Esophagus mucosa (tissue), 1 donor: ENCODE measurements at regions not wholly inside any gene's neighbourhood (a gene's known extent, or its start where the extent isn't known, plus 50 kb on each side); places are given as distances from the start of the nearest gene placed in this dataset.

Source experiments
- ATAC-seq: fragments of 200-7000 bp; cut with Tn5 transposase; one replicate; pipeline ENCODE4 v1.9.1; 2020
- donor health status: DM: yes; HTN: yes; CAD: no.

DNA sequence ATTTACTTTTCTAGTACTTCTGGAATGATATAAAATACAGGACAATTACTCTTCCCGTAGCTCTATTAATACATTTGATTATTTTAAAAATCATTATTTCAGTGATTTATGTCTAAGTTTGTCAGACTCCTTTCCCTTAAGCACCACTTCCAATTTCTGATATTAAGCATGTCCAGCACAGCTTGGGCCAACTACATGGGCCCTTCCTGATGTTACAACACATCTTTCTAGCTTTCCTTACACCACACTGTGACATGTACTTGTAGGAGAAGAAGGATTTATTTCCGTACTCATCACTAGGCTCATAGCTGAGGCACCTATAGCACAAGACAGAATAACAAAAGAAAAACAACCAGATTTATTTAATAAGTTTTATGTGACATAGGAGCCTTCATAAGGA lies 134.8 kb upstream of the HNRNPA3 start:
- ATAC-seq: no peak

DNA sequence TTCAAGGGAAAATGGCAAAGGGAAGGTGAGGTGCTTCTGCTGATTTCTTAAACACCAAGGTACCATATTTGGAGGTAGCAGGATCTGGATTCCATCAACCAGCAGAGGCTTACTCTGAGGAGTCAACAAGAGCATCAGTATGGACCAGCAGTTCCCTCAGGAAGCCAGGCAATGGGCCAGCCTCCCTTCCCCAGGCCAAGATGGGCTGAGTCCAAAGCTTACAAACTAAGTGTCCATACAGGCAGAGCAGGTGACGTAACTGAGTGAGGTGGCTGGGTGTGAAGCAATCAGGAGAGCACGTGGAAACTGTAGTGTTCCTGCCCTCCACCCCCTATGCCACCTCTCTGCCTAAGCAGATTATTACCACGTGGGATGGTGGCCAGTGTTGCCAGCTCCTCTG lies 134.2 kb upstream of the HNRNPA3 start:
- peak; percentile 72 for ATAC-seq

DNA sequence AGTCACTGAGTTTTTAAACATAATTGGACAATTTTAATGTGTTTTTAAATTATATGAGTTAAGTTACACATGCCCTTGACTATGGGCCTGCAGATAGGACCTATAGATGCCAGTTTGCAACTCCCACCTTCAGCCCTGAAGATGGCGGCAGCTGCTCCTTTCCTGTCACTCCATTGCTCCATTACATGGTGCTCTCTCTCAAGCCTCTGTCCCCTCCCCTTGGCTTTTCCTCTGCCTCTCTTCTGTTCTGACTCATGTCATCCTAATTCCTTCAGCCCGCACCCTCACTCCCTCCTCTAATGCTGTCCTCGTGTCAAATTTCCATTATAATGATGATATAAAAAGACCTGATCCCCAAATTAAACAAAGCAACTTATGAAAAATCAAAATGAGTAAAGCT lies 133.7 kb upstream of the HNRNPA3 start:
- no peak for ATAC-seq

DNA sequence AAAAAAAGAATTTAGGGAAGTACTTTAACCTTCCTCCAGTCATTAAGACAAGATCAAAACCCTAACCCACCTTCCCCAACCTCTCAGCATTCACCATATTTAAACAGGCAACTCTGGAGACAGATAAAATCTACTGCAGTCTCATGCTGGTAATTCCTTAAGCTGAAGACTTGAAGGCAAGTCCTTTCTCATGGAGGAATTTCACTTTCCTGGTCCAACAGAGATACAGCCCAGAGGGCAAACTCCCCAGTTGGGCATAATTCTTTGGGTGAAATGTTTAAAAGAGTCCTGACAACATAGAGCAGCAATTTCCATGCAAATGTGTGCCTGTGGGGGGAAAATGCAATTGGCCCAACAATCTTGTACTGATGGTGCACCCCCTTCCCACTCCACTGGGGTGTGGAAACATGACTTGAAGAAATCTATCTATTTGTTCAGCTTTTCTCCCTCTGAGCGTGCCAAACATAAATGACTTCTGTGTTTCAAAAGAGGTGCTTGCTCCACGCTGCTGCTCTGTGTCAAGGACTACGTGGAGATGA lies 131.8 kb upstream of the HNRNPA3 start:
- no peak for ATAC-seq

DNA sequence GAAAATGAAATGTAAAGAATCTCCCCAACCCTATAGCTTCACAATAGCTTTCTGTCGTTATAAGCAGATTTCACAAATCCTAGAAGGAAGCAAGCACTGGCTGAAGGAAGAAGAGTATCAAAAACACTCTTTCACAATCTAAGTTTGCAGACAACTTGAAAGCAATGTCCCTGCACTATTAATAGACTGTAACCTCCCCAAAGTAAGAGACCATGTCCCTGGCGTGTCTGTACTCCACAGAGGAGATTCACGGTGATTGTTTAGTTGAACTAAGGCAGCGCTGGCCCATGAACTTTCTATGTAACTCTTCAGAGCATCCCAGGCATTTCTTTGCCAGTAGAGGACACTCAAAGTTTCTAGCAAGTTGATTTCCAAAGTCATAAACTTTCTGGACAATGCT lies 128.0 kb upstream of the HNRNPA3 start:
- ATAC-seq: no peak

DNA sequence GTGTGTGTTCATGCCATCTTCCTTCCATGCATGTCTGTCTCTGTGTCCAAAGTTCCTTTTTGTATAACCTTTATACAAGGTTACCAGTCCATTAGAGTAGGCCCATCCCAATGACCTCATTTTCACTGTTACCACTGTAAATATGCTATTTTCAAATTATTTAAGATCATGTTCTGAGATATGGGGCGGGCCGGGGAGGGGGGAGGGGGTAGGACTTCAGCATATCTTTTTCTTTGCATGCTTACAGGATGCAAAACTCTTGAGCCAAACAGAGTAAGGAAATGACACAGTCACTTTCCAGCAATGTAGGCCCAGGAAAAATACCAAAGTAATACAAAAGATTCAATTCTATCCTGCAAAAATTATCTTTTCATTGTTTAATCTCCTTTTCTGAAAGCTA lies 124.1 kb upstream of the HNRNPA3 start:
- ATAC-seq: no peak

DNA sequence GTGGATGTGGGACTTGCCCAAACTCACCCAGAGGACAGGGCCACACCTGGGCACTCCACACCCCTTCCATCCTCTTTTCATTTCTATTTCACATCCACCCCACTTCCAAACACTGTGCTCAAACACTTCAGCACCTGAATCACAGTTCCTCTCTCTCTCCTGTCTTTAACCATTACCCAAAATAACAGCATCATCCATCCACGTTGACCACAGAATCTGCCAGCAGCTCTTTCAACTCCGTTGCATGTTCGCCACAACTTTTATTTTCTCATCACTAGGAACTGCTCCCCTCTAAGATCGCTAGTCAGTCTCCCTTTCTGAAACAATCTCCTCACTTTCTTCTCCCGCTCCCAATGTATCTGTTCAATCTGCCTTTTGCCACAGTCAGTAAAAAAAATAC lies 121.6 kb upstream of the HNRNPA3 start:
- no peak for ATAC-seq

DNA sequence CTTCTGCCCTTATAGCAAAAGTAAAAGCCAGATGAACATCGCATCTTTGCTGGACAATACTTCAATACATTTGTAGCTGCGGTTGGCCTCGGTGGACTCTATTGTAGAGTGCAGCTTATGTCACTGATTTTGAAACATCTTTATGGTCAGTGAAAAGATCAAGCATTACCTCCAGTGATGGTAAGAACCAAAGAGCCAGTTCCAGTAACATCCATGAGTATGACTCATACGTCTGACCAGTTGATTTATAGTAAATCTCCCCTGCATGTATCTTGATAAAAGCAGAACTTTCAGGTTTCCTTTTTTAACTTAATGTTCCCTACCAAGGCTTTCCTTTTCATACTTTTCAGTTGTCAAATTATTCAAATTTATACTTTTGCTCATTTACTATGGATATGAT lies 119.2 kb upstream of the HNRNPA3 start:
- no peak for ATAC-seq

DNA sequence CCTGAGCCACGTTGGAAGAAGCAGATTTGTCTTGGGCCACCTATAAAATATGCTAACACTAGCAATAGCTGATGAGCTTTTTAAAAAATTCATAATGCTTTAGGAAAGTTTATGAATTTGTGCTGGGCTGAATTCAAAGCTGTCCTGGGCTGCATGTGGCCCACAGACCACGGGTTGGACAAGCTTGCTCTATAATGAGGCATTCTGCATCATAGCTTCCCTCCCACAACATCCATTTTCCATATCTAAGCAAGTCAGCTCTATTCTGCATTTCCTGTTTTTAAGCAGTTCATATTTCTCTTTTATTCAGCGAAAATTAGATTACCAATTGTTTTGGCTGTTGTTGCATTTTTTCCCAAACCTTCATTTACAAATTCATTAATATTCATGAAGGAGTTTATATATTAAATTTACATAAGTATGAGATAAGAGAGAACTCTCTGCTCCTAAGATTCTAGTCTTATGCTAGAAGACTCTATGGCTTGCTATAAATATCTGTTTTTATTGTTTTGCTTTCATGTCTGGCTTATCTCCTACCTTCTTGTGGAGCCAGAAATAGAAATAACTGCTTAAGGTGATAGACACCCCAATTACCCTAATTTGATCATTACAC lies 114.5 kb upstream of the HNRNPA3 start:
- no peak for ATAC-seq

DNA sequence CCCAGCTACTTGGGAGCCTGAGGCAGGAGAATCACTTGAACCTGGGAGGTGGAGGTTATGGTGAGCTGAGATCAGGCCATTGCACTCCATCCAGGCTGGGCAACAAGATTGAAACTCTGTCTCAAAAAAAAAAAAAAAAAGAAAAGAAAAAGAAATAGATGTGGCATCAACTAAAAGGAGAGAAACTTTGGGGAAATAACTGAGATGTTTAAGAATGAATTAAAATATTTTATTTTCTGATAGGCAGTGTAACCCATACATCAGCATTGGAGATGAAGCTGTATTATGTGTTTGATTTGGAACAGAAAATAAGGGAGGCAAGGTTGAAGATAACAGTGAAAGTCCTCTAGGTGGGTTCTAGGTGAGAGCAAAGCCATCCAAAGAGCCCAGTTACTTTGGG lies 110.7 kb upstream of the HNRNPA3 start:
- no peak for ATAC-seq

DNA sequence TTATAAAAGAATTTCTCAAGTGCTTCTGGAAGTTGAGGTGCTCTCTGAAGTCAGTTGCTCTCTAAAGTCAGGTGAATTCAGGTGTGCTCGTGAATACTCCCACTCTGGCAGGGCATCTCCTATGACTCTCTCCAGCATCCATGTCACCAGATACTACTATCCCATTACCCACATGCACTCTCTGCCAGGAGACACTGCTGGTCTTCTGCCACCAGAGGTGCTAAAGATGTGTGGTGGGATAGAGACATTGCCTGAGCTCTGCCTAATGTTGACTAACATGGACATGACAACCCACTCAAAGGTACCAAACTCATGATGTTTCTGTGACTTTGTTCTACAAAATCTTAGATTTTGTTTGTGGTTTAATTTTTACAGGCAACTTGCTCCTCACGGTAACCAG lies 106.4 kb upstream of the HNRNPA3 start:
- ATAC-seq: no peak

DNA sequence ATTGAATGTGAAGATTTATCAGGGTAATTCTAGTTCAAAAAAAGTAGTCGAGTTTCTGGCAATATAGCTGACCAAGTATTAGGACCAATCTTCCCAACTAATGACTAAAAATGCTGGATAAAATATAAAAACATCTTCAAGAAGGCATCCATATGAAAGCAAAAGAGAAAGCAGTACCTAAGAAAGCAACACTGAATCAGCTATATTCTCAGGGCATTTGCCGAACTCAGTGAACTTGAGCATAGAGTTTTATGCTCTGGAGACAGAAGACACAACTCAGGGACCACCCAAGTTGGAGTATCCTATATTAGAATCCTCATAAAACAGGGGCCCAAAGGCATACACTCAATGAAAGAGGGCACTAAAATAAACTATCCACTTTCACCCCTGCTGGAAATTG lies 103.7 kb upstream of the HNRNPA3 start:
- ATAC-seq: no peak

DNA sequence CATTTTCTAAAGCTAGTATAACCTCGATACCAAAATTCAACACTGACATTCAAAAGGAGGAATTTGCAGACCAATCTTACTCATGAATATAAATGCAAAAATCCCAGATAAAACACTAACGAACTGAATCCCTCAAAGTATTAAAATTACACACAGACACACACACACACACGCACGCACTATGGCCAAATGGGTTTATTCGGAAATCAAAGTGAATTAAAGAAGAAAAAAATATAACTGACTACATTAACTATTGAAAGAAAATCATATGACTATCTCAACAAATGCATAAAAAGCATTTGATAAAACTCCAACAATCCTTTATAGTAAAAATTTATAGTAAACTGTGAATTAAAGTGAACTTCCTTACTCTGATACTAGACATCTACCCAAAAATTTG lies 97.9 kb upstream of the HNRNPA3 start:
- ATAC-seq: no peak

DNA sequence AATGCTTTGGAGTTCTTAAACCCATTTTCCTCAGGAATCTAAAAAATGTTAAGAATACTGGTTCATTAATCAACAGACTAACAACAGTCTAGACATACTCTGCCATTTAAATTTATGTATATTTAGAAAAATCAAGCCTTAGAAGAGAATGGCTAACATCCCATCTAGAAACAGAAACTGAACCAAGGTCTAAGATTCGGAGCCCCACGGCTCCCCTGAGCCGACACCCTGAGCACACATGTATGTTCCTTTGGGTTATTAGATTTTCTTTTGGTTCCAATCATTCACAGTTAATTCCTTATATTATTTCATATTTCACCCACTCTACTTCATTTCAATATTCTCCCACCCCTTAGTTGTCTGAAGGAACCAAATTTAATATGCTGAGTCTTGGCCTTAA lies 94.8 kb upstream of the HNRNPA3 start:
- ATAC-seq: no peak

DNA sequence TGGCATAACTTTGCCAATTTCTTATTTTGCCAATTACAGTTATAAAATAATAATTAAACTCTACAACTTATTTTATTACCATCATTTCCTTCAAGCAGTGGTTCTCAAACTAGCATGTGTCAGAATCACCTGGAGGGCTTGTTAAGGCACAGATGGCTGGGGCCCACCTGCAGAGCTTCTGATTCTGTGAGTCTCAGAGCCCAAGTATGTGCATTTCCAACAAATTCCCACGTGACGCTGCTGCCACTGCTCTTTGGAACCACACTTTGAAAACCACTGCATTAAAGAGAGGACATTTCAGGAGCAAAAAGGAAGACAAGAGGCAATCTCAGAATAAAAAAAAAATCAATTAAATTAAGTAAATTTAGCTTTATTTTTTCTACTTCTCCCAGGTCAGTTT lies 94.0 kb upstream of the HNRNPA3 start:
- ATAC-seq: no peak

DNA sequence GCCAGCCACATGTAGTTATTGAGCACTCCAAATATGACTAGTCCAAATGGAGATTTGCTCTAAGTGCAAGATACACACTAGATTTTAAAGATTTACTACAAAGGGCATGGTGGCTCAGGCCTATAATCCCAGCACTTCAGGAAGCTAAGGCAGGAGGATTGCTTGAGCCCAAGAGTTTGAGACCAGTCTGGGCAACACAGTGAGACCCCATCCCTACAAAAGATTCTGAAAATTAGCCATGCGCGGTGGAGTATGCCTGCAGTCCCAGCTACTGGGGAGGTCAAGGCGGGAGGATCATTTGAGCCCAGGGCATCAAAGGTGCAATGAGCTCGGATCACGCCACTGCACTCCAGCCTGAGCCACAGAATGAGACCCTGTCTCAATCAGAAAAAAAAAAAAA lies 93.5 kb upstream of the HNRNPA3 start:
- no peak for ATAC-seq

DNA sequence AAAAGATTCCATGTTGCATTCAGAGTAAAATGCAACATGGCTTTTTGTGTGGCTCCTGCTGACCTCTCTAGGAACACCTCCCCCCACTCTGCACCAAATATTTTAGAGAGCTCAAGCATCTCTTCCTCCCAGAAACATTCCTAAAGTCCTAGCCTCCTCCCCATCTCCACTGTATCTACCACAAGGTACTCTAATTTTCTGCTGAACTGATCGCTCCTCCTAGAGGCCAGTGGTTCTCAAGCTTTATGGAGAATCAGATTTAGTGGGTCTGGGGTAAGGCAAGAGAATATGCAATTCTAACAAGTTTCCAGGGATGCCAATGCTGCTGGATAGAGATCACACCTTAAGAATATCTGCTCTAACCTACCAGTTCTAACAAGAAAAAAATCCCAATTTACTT lies 89.5 kb upstream of the HNRNPA3 start:
- ATAC-seq: no peak

DNA sequence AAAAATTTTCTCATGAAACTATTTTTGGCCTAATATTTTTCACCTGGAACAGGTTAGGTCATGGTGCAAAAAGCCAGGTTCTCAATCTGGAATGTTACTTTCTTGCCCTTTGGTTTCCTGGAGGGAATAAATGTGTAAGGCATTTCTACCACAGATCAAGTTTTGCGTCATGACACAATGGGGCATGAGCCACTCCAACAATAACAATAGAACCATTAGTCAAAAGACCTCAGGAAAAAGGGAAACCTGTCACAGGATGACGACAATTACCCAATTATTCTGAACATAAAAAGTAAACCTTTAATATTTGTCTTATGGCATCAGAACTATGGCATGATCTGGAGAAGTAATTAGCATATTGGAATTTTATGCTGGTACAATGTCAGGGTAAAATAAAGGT lies 88.2 kb upstream of the HNRNPA3 start:
- no peak for ATAC-seq

DNA sequence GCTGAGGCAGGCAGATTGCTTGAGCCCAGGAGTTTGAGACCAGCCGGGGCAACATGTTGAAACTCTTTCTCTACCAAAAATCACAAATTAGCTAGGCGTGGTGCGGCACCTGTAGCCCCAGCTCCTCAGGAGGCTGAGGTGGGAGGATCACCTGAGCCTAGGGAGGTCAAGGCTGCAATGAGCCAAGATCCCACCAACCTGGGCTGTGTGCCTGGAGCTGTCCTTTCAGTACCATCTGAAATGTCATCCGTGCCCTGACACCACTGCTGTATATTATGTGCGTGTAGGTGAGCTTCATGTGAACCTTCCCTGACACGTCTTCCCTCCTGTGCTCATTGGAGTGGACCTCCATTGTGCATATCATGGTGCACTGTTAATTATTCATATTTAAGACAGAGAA lies 84.8 kb upstream of the HNRNPA3 start:
- ATAC-seq: no peak

DNA sequence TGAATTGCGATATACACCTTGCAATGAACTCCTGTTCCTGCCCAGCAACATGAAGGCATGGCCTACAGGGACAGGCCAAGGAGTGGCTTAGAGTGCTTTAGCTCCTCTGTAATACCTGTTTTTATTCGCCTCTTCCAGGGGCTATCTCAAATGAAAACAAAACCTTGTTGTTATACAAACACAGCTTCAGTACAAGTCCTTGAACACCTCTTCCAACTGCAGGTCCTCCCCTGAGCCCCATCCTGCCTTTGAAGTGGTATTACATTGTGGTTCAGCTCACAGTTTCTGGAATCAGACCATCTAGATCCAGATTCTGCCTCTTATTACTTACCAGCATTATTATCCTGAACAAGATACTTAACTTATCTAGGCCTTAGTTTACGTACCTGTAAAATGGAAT lies 83.0 kb upstream of the HNRNPA3 start:
- no peak for ATAC-seq

DNA sequence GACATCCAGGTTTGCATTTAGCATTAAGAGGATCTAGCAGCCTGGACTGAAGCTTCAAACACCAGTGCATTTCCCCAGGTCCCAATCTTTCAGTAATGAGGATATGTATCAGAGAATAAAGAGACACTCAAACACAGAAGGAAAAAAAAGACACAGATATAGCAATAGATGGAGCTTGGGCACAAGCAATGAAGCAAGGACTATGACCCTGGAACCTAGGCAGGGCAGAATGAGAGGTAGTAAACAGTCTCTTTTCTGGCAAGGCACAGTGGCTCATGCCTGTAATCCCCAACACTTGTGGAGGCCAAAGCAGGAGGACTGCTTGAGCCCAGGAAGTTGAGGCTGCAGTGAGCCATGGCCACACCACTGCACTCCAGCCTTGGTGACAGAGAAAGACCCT lies 80.7 kb upstream of the HNRNPA3 start:
- no peak for ATAC-seq

DNA sequence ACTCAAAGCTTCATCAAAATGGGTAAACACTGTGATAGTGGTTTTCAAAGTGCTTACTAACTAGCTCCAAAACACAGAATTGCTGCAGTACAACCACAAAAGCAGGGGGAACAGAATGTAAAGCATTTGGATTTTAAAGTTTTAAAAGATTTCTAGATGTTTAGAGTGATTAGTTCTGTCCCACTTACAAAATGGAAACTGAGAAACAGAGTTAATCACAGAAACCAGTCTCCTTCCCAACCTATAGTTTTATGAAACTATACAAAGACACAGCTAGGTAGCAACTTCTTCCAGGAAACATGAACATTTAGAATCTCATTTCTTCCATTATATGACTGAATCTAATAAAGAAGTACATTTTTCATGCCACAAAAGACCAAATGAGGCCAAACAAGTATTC lies 73.8 kb upstream of the HNRNPA3 start:
- ATAC-seq: no peak

DNA sequence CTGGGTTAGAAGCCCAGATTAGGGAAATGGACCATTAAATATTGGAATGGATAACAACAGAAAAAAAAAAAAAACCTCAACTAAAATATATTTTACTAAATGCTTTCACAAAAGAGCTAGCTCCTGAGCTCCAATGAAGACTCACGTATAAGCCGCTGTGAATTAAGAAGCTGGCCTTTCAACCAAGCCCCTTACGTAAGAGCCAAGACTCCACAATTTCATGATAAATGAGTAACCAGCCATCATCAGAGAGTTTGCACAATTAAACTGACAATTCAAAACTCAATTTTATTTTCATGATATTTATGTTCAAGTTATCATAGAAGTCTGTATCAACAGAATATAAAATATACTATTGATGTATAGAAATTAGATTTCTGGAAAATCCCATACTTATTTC lies 70.7 kb upstream of the HNRNPA3 start:
- ATAC-seq: no peak

DNA sequence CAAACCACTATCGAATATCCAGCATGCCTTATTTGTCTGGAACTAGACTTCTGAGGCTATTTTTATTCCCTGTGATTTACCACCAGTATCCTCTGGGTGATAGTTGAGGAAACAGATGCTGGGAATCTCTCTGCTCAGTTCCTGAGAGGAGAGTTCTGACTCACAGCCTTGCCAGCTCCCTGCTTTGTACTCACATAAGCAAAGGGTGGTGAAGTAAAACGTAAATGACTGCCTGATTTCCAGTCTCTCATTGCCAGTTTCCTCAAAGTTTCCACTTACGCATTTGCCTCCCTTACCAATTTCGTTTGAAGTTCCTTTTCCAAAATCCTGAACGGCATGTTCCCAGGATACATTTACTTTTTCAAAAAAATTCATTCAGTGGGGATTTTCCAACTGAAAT lies 69.2 kb upstream of the HNRNPA3 start:
- ATAC-seq: peak; percentile 66

DNA sequence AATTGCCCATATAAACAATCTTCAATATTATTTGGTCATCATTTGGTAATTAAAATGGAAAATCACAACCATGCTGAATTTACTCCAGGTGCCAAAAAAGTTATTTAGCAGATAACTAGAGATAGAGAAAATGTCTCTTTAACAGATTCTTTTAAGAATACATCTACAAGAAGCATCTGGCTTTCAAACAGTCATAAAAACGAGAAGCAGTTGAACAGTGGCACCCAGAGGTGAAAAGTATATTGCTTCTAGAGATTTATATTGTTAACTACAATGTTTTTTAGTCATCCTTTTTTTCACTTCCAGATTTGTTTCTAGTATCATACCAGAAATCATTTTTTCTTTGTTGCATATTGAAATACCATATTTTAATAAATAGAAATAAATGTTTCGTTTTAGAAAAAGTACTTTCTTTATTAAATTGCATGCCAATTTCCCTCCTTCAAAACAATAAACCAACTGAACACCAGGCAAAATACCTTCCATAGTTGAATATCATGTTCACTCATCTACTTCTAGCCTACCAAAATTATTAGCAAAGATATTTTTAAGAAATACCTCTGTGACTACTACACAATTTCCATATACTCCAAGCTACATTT lies 65.4 kb upstream of the HNRNPA3 start:
- ATAC-seq: peak; percentile 49
